GM12878 (cell line): ENCODE measurements at regions not wholly inside any gene's neighbourhood (a gene's known extent, or its start where the extent isn't known, plus 50 kb on each side); places are given as distances from the start of the nearest gene placed in this dataset.

ENCODE experiments used
- ATAC-seq: fragments of 200-7000 bp; cut with Tn5 transposase; 3 replicates; pipeline ENCODE4 v1.9.1; 2020; ENCODE audit warnings: mild to moderate bottlenecking, moderate library complexity
- BruUV-seq: library from RNA; stranded (reverse); fragments of 400-500 nt; replicated peaks from 2 replicates; lab custom pipeline; 2021; lab: Mats Ljungman, UMichigan
- CTCF ChIA-PET: fragments of 300-600 bp; sonication (Branson Sonifier 250); formaldehyde crosslinking; extraction: SDS; loops from one replicate; lab custom pipeline; 2021; ENCODE audit warnings: inconsistent platforms; lab: Yijun Ruan, JAX
- POLR2A ChIA-PET: fragments of 350-600 bp; formaldehyde crosslinking; extraction: SDS; loops from one replicate; lab custom pipeline; 2021; ENCODE audit warnings: inconsistent platforms; lab: Charles Lee
- RAD21 ChIA-PET: fragments of 300-600 bp; sonication (Branson Sonifier 250); formaldehyde crosslinking; loops from one replicate; lab custom pipeline; 2023; ENCODE audit warnings: antibody characterized with exemption; ENCODE audit not compliant: unreplicated experiment; lab: Charles Lee
- SMC1A ChIA-PET: fragments of 300-600 bp; sonication (Branson Sonifier 250); formaldehyde crosslinking; loops from one replicate; lab custom pipeline; 2023; ENCODE audit not compliant: unreplicated experiment, uncharacterized antibody; lab: Charles Lee
- DNase-seq: peaks from one replicate; pipeline ENCODE4 v3.0.0-alpha.2; 2011; ENCODE audit warnings: low read depth, low spot score
- FAIRE-seq: peaks from 3 replicates; lab custom pipeline; 2011; peaks lifted over from hg19 to GRCh38; lab: Jason Lieb, UNC
- H2AFZ ChIP-seq: 2 replicates; pipeline ENCODE4 v1.6.0; 2011; ENCODE audit warnings: low read depth, low read length, control low read depth; ENCODE audit not compliant: control insufficient read depth
- H3K27ac ChIP-seq: 2 replicates; pipeline ENCODE4 v1.5.1; 2011; ENCODE audit warnings: control low read depth; ENCODE audit not compliant: control insufficient read depth, insufficient read depth
- H3K27me3 ChIP-seq, 2 experiments: replicated peaks in 1 of 2; 2 replicates each; pipeline versions ENCODE4 v1.6.0 to v1.6.1; 2011; ENCODE audit warnings: low read length in 1 of 2; ENCODE audit not compliant: control insufficient read depth in 2 of 2, insufficient read depth in 2 of 2
- H3K36me3 ChIP-seq, 2 experiments: 2 replicates each; pipeline ENCODE4 v1.5.1; 2011; ENCODE audit warnings: low read length in 1 of 2; ENCODE audit not compliant: control insufficient read depth in 2 of 2, insufficient read depth in 2 of 2
- H3K4me1 ChIP-seq: 2 replicates; pipeline ENCODE4 v1.6.1; 2011; ENCODE audit warnings: mild to moderate bottlenecking, low read length, moderate library complexity, mixed read lengths; ENCODE audit not compliant: control insufficient read depth, insufficient read depth
- H3K4me2 ChIP-seq: 2 replicates; pipeline ENCODE4 v1.6.0; 2011; ENCODE audit warnings: control low read depth; ENCODE audit not compliant: control insufficient read depth, insufficient read depth
- H3K4me3 ChIP-seq: fragments of 200-600 bp; sonication (generic); 2 replicates; pipeline ENCODE4 v1.5.1; 2016
- H3K79me2 ChIP-seq: 2 replicates; pipeline ENCODE4 v1.6.0; 2011; ENCODE audit warnings: low read length; ENCODE audit not compliant: control insufficient read depth, insufficient read depth
- H3K9ac ChIP-seq: 2 replicates; pipeline ENCODE4 v1.8.0; 2011; ENCODE audit warnings: low read length, control low read depth, mixed read lengths; ENCODE audit not compliant: control insufficient read depth, insufficient read depth
- H3K9me3 ChIP-seq: replicated peaks from 3 replicates; pipeline ENCODE4 v1.5.1; 2011; ENCODE audit warnings: mild to moderate bottlenecking, low read length; ENCODE audit not compliant: control insufficient read depth, insufficient read depth
- H4K20me1 ChIP-seq: 2 replicates; pipeline ENCODE4 v1.6.0; 2011; ENCODE audit not compliant: control insufficient read depth, insufficient read depth
- CEBPZ ChIP-seq: fragments of 150-350 bp; IDR thresholded peaks from 2 replicates; pipeline ENCODE4 v1.6.1; 2016; ENCODE audit warnings: low read depth, low read length
- PRDM15 ChIP-seq: fragments of 450-650 bp; formaldehyde crosslinking; IDR thresholded peaks from 2 replicates; pipeline ENCODE4 v1.4.0; 2020; ENCODE audit warnings: mild to moderate bottlenecking, moderate library complexity
- WGBS: methylation state at CpG from one replicate; pipeline ENCODE4 v1.1.6; 2016; ENCODE audit warnings: low lambda C conversion rate; ENCODE audit not compliant: insufficient replicate concordance, insufficient coverage; ENCODE audit errors: missing lambda C conversion rate; 5-methylcytosine and 5-hydroxymethylcytosine counted together
- in situ Hi-C: fragments of 300-500 bp; cut with MboI; formaldehyde crosslinking; loops from 9 replicates; pipeline ENCODE4 v1.14.3; 2018; ENCODE audit warnings: mixed read lengths
- intact Hi-C: fragments of 100-400 bp; cut with micrococcal nuclease; formaldehyde crosslinking; loops from one replicate; pipeline ENCODE4 v1.14.2; 2022; ENCODE audit not compliant: unreplicated experiment
- TF ChIP-seq, protein P1 (sequence below): fragments of 450-650 bp; IDR thresholded peaks from 2 replicates; pipeline ENCODE4 v1.6.1; 2017; ENCODE audit warnings: low read depth, mild to moderate bottlenecking, moderate library complexity

DNA sequence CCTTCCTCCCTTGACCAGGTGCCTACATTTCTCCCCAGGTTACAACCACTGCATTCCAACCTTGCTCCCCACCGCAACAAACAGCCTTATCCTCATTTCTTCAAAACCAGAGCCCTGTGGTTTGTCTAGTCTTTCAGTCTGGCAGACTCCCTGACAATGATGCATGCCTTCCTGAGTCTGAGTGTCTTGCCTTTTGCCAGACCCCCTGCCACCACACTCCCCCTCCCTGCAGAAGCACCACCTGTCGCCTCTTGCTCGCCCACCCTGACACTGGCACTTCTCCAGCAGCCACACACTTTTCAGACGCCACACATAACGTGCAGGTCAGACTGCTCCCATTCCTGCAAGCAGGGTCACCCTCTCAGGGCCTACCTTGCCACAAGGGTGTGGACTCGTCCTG, 349.2 kb upstream of the NOCT start (continued):
- no peak for TF ChIP-seq PRDM15 (CRISPR knock-in tag)
- TF ChIP-seq CEBPZ = no peak
- TF ChIP-seq, all 136 proteins: peak for 0

DNA sequence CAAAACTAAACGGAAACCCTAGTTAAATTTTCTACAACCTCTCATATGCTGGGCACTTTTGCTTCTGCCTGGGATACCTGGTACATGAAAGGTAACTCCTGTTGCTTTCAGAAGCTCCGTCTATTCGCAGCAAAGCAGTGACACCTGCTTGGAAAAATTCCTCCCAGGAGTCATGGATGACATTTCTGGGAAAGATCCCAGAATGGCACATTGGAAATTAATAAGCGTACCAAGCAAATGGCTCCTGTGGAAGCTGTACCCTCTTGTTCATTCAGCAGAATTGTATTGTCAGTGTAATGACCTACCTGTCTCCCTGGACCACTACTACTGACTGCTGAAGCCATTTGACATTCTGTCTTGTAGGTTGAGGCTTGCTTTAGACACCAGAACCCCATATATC, 349.7 kb upstream of the NOCT start:
- H3K79me2 ChIP-seq = no peaks in the 10 kb centered on the region
- ChIA-PET SMC1A (interaction anchor here (0.5 to 1.4 kb wide), 4 partner anchors 11 to 459 kb away, joined by 3 to 5 read pairs (median 4); no protein-coding TSS in a partner anchor), RAD21 (interaction anchor here (0.7 kb wide), 1 partner anchor 15 kb away, joined by 3 read pairs; no protein-coding TSS in a partner anchor), CTCF (interaction anchor here (3.6 kb wide), 1 partner anchor 14 kb away, joined by 15 read pairs; no protein-coding TSS in a partner anchor), POLR2A (no interaction called here)
- DNase-seq (no peak), FAIRE-seq (no peak), ATAC-seq (no peak)
- 63% methylated on average over 4 of the region's 4 CpGs for WGBS
- H3K27me3 ChIP-seq = no peaks in the 10 kb centered on the region; a peak in 1 of 4 replicates
- H3K36me3 ChIP-seq = no peaks in the 10 kb centered on the region
- H3K9ac ChIP-seq = no peak overlapping the region
- H3K4me2 ChIP-seq = no peak overlapping the region
- in situ Hi-C loops = no loop called here
- TF ChIP-seq, protein P1, sequence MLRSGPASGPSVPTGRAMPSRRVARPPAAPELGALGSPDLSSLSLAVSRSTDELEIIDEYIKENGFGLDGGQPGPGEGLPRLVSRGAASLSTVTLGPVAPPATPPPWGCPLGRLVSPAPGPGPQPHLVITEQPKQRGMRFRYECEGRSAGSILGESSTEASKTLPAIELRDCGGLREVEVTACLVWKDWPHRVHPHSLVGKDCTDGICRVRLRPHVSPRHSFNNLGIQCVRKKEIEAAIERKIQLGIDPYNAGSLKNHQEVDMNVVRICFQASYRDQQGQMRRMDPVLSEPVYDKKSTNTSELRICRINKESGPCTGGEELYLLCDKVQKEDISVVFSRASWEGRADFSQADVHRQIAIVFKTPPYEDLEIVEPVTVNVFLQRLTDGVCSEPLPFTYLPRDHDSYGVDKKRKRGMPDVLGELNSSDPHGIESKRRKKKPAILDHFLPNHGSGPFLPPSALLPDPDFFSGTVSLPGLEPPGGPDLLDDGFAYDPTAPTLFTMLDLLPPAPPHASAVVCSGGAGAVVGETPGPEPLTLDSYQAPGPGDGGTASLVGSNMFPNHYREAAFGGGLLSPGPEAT = no peak
- H3K27ac ChIP-seq = no peak overlapping the region
- no peaks in the 10 kb centered on the region for H4K20me1 ChIP-seq
- H3K9me3 ChIP-seq = no peaks in the 10 kb centered on the region
- intact Hi-C loops = no loop called here
- BruUV-seq = no TSS peak
- H3K4me1 ChIP-seq = no peaks in the 10 kb centered on the region
- H3K4me3 ChIP-seq = no peak overlapping the region
- H2AFZ ChIP-seq = no peak overlapping the region
